HCT116 (cell line): ENCODE measurements at regions not wholly inside any gene's neighbourhood (a gene's known extent, or its start where the extent isn't known, plus 50 kb on each side); places are given as distances from the start of the nearest gene placed in this dataset.

Source experiments
- CTCF ChIP-seq, 3 experiments: fragments of 200-600 bp in 1 of 3; sonication (generic) in 1 of 3; IDR thresholded peaks in 2 of 3; conservative IDR thresholded peaks in 1 of 3; 2 replicates each; pipeline ENCODE4 v1.5.1; 2012 to 2017; ENCODE audit warnings: low read depth in 2 of 3, low read length in 2 of 3, antibody characterized with exemption in 1 of 3, borderline replicate concordance in 1 of 3, control low read depth in 1 of 3, mild to moderate bottlenecking in 1 of 3, mixed read lengths in 1 of 3, mixed run types in 1 of 3, moderate library complexity in 1 of 3; ENCODE audit not compliant: insufficient read depth in 1 of 3
- JUND ChIP-seq: IDR thresholded peaks from 2 replicates; pipeline ENCODE4 v1.6.1; 2012
- SP1 ChIP-seq: IDR thresholded peaks from 2 replicates; pipeline ENCODE4 v1.6.1; 2012; ENCODE audit warnings: low read depth

- TF ChIP-seq JUND, result no peak
- TF ChIP-seq CTCF (IDR thresholded peaks at IDR 0.05 in 2 of 3, conservative IDR thresholded peaks at IDR 0.05 in 1 of 3; ENCODE audit: borderline replicate concordance in 1 of 3, insufficient read depth in 1 of 3, low read depth in 2 of 3, low read length in 2 of 3), result no peak
- TF ChIP-seq SP1, result no peak
These were observed 124.7 kb upstream of the SEMA6A start for GRCh38 chr5:116699332-116699731.
